H1 (cell line): ENCODE measurements at regions not wholly inside any gene's neighbourhood (a gene's known extent, or its start where the extent isn't known, plus 50 kb on each side); places are given as distances from the start of the nearest gene placed in this dataset.

Source experiments
- CTCF ChIA-PET: fragments of 300-600 bp; sonication (Branson Sonifier 250); formaldehyde crosslinking; loops from one replicate; lab custom pipeline; 2021; ENCODE audit not compliant: partially characterized antibody; lab: Charles Lee
- POLR2A ChIA-PET: fragments of 300-600 bp; sonication (Branson Sonifier 250); formaldehyde crosslinking; loops from one replicate; lab custom pipeline; 2021; ENCODE audit warnings: inconsistent platforms; ENCODE audit not compliant: partially characterized antibody; lab: Charles Lee
- DNase-seq, 2 experiments: peaks; one replicate each; pipeline versions ENCODE4 v3.0.0 to v3.0.0-alpha.2; 2010 to 2022; ENCODE audit warnings: low spot score in 2 of 2, low read depth in 1 of 2, mixed read lengths in 1 of 2
- FAIRE-seq: peaks from 2 replicates; lab custom pipeline; 2011; peaks lifted over from hg19 to GRCh38; lab: Jason Lieb, UNC
- H2AFZ ChIP-seq: 2 replicates; pipeline ENCODE4 v1.8.1; 2012; ENCODE audit warnings: low read length, inconsistent platforms
- H2AK5ac ChIP-seq: 2 replicates; pipeline ENCODE4 v1.6.1; 2013; ENCODE audit warnings: low read depth, low read length
- H2BK120ac ChIP-seq: replicated peaks from 2 replicates; pipeline ENCODE3; 2013; ENCODE audit warnings: low read depth, low read length, inconsistent platforms
- H2BK12ac ChIP-seq: 2 replicates; pipeline ENCODE4 v1.6.1; 2013; ENCODE audit warnings: low read depth, low read length
- H2BK15ac ChIP-seq: 2 replicates; pipeline ENCODE4 v1.6.1; 2013; ENCODE audit warnings: low read length
- H2BK20ac ChIP-seq: 2 replicates; pipeline ENCODE4 v1.6.1; 2013; ENCODE audit warnings: low read length
- H2BK5ac ChIP-seq: 2 replicates; pipeline ENCODE4 v1.6.1; 2013; ENCODE audit warnings: low read depth, low read length
- H3K14ac ChIP-seq: 2 replicates; pipeline ENCODE4 v1.6.1; 2013; ENCODE audit warnings: inconsistent platforms; ENCODE audit not compliant: insufficient read length
- H3K18ac ChIP-seq: 2 replicates; pipeline ENCODE4 v1.6.1; 2013; ENCODE audit warnings: low read length; ENCODE audit errors: extremely low read depth
- H3K23ac ChIP-seq: 2 replicates; pipeline ENCODE4 v1.6.1; 2013; ENCODE audit warnings: inconsistent platforms; ENCODE audit not compliant: insufficient read length
- H3K23me2 ChIP-seq: 2 replicates; pipeline ENCODE4 v1.6.1; 2013; ENCODE audit warnings: low read depth, low read length
- H3K27ac ChIP-seq: 2 replicates; pipeline ENCODE4 v1.6.1; 2011; ENCODE audit warnings: low read depth, low read length, inconsistent platforms
- H3K27me3 ChIP-seq, 4 experiments: replicated peaks in 1 of 4; 1 replicate in 1 of 4; 2 replicates in 3 of 4; pipeline versions ENCODE4 v1.6.1 to v1.8.1; 2011 to 2013; ENCODE audit warnings: low read length in 3 of 4, mild to moderate bottlenecking in 3 of 4, inconsistent platforms in 2 of 4, mixed read lengths in 2 of 4, moderate library complexity in 1 of 4; ENCODE audit not compliant: control insufficient read depth in 3 of 4, insufficient read depth in 3 of 4; ENCODE audit errors: extremely low read depth in 1 of 4
- H3K36me3 ChIP-seq, 4 experiments: 2 replicates each; pipeline versions ENCODE4 v1.6.1 to v1.8.1; 2011 to 2013; ENCODE audit warnings: mild to moderate bottlenecking in 4 of 4, low read length in 3 of 4, moderate library complexity in 2 of 4, control low read depth in 1 of 4, inconsistent platforms in 1 of 4; ENCODE audit not compliant: insufficient read depth in 4 of 4, control insufficient read depth in 2 of 4
- H3K4ac ChIP-seq: replicated peaks from 2 replicates; pipeline ENCODE3; 2013; ENCODE audit warnings: low read length, low read depth, mixed read lengths, inconsistent platforms; ENCODE audit not compliant: insufficient read length
- H3K4me1 ChIP-seq, 4 experiments: replicated peaks in 1 of 4; 1 replicate in 1 of 4; 2 replicates in 3 of 4; pipeline versions ENCODE4 v1.6.1 to v1.8.1; 2011 to 2013; ENCODE audit warnings: low read length in 3 of 4, inconsistent platforms in 2 of 4, mixed read lengths in 1 of 4; ENCODE audit not compliant: insufficient read depth in 4 of 4, control insufficient read depth in 3 of 4
- H3K4me2 ChIP-seq, 2 experiments: 2 replicates each; pipeline versions ENCODE4 v1.6.1 to v1.8.1; 2011 to 2013; ENCODE audit warnings: low read depth in 2 of 2, low read length in 2 of 2, control low read depth in 1 of 2, inconsistent platforms in 1 of 2, mild to moderate bottlenecking in 1 of 2; ENCODE audit not compliant: insufficient read depth in 1 of 2
- H3K4me3 ChIP-seq, 4 experiments: fragments of 200-600, 300-600 bp in 1 of 4; sonication (generic), shearing (Covaris generic), sonication (Bioruptor Twin) in 1 of 4; 2 replicates each; pipeline versions ENCODE4 v1.5.1 to v1.8.1; 2011 to 2016; ENCODE audit warnings: low read length in 4 of 4, low read depth in 3 of 4, control low read depth in 2 of 4, inconsistent platforms in 2 of 4, mild to moderate bottlenecking in 2 of 4, mixed read lengths in 1 of 4, moderate library complexity in 1 of 4; ENCODE audit not compliant: insufficient read depth in 2 of 4; ENCODE audit errors: extremely low read depth in 1 of 4
- H3K56ac ChIP-seq: replicated peaks from 2 replicates; pipeline ENCODE3; 2013; ENCODE audit warnings: low read depth, mild to moderate bottlenecking, mixed read lengths, low read length, inconsistent platforms; ENCODE audit not compliant: insufficient read length
- H3K79me1 ChIP-seq: 2 replicates; pipeline ENCODE4 v1.6.1; 2013; ENCODE audit warnings: low read depth, low read length, control low read depth
- H3K79me2 ChIP-seq, 2 experiments: 2 replicates each; pipeline versions ENCODE4 v1.6.1 to v1.8.1; 2012 to 2013; ENCODE audit warnings: low read length in 2 of 2, mild to moderate bottlenecking in 2 of 2, inconsistent platforms in 1 of 2; ENCODE audit not compliant: insufficient read depth in 2 of 2, control insufficient read depth in 1 of 2
- H3K9ac ChIP-seq, 4 experiments: replicated peaks in 1 of 4; 1 replicate in 1 of 4; 2 replicates in 3 of 4; pipeline versions ENCODE4 v1.6.1 to v1.8.1; 2011 to 2013; ENCODE audit warnings: low read depth in 3 of 4, low read length in 3 of 4, control low read depth in 2 of 4, mild to moderate bottlenecking in 2 of 4, moderate library complexity in 2 of 4, inconsistent platforms in 1 of 4; ENCODE audit errors: extremely low read depth in 1 of 4
- H3K9me3 ChIP-seq, 2 experiments: 2 replicates each; pipeline versions ENCODE4 v1.6.1 to v1.8.1; 2012 to 2013; ENCODE audit warnings: mild to moderate bottlenecking in 2 of 2, moderate library complexity in 2 of 2, control low read depth in 1 of 2, inconsistent platforms in 1 of 2, low read depth in 1 of 2, low read length in 1 of 2, mixed read lengths in 1 of 2; ENCODE audit not compliant: insufficient read depth in 2 of 2
- H4K20me1 ChIP-seq, 2 experiments: replicated peaks in 1 of 2; 2 replicates each; pipeline versions ENCODE3 to v1.8.1; 2011 to 2013; ENCODE audit warnings: inconsistent platforms in 2 of 2, low read length in 2 of 2, mild to moderate bottlenecking in 1 of 2; ENCODE audit not compliant: insufficient read depth in 2 of 2, control insufficient read depth in 1 of 2
- H4K5ac ChIP-seq: 2 replicates; pipeline ENCODE4 v1.6.1; 2013; ENCODE audit warnings: low read length, low read depth, mixed read lengths, inconsistent platforms; ENCODE audit not compliant: insufficient read length
- H4K8ac ChIP-seq: 2 replicates; pipeline ENCODE4 v1.8.0; 2013; ENCODE audit warnings: mild to moderate bottlenecking, moderate library complexity, low read length, inconsistent platforms; ENCODE audit not compliant: insufficient read depth; ENCODE audit errors: extremely low read depth
- H4K91ac ChIP-seq: replicated peaks from 2 replicates; pipeline ENCODE3; 2013; ENCODE audit warnings: low read length, mixed read lengths, inconsistent platforms; ENCODE audit not compliant: insufficient read length
- CREB1 ChIP-seq: IDR thresholded peaks from 2 replicates; pipeline ENCODE4 v1.6.1; 2012; ENCODE audit warnings: inconsistent platforms
- POLR2AphosphoS5 ChIP-seq: IDR thresholded peaks from 2 replicates; pipeline ENCODE4 v1.6.1; 2011; ENCODE audit warnings: low read depth, low read length
- SIRT6 ChIP-seq: IDR thresholded peaks from one replicate; pipeline ENCODE4 v1.7.1; 2012; ENCODE audit warnings: low read length, inconsistent platforms
- WGBS, 2 experiments: shearing (Covaris generic) in 1 of 2; methylation state at CpG; one replicate each; pipeline versions ENCODE4 v1.1.6 to v1.1.7; 2013 to 2015; ENCODE audit warnings: low lambda C conversion rate in 2 of 2, mixed read lengths in 2 of 2, inconsistent platforms in 1 of 2, low coverage in 1 of 2, missing lambda C conversion rate in 1 of 2; ENCODE audit not compliant: insufficient replicate concordance in 2 of 2, insufficient coverage in 1 of 2, insufficient read length in 1 of 2; ENCODE audit errors: extremely low coverage in 1 of 2, missing lambda C conversion rate in 1 of 2; 5-methylcytosine and 5-hydroxymethylcytosine counted together

GRCh38 chr17:33671491-33671890, 378.4 kb upstream of the ASIC2 start:
- TF ChIP-seq SIRT6 (no peak), CREB1 (no peak), POLR2AphosphoS5 (no peak)
- TF ChIP-seq, all 59 proteins: peak for 0
- Histone ChIP-seq H3K18ac (no peak overlapping the region), H3K4me1 (no peaks in the 10 kb centered on the region), H3K9ac (no peak overlapping the region), H3K4ac (no peak overlapping the region), H3K4me3 (no peak overlapping the region), H3K79me1 (no peaks in the 10 kb centered on the region), H2BK15ac (no peak overlapping the region), H2AK5ac (no peak overlapping the region), H3K56ac (no peak overlapping the region), H2BK12ac (no peak overlapping the region), H3K23me2 (no peaks in the 10 kb centered on the region), H3K14ac (no peak overlapping the region), H2AFZ (no peak overlapping the region), H3K27me3 (no peaks in the 10 kb centered on the region), H2BK20ac (no peak overlapping the region), H2BK120ac (no peak overlapping the region), H4K20me1 (peaks cover 0 to 2% of the 10 kb centered on the region in 2 experiments), H4K91ac (no peak overlapping the region), H3K23ac (no peak overlapping the region), H2BK5ac (no peak overlapping the region), H3K27ac (no peak overlapping the region), H3K9me3 (no peaks in the 10 kb centered on the region), H3K79me2 (no peaks in the 10 kb centered on the region), H3K36me3 (no peaks in the 10 kb centered on the region), H3K4me2 (no peak overlapping the region), H4K5ac (no peak overlapping the region), H4K8ac (no peak overlapping the region)
- DNase-seq: no peak
- ChIA-PET CTCF (interaction anchor here (0.6 to 4.3 kb wide), 2 partner anchors 21 to 186 kb away, joined by 3 to 47 read pairs; no protein-coding TSS in a partner anchor), POLR2A (no interaction called here)
- FAIRE-seq: no peak
- WGBS, 2 experiments: 91% methylated on average over 5 of the region's 5 CpGs; no CpG with 5 or more reads in 1 of the 2 experiments
